SK-N-SH (cell line): ENCODE measurements at regions not wholly inside any gene's neighbourhood (a gene's known extent, or its start where the extent isn't known, plus 50 kb on each side); places are given as distances from the start of the nearest gene placed in this dataset.

Experiments used
- POLR2AphosphoS5 ChIP-seq: IDR thresholded peaks from 2 replicates; pipeline ENCODE4 v1.6.1; 2012; ENCODE audit warnings: low read depth, low read length
- TF ChIP-seq, protein P1 (sequence below): fragments of 200-600 bp; sonication (generic); IDR thresholded peaks from 2 replicates; pipeline ENCODE4 v1.6.1; 2017; ENCODE audit warnings: antibody characterized with exemption, mild to moderate bottlenecking, moderate library complexity

DNA sequence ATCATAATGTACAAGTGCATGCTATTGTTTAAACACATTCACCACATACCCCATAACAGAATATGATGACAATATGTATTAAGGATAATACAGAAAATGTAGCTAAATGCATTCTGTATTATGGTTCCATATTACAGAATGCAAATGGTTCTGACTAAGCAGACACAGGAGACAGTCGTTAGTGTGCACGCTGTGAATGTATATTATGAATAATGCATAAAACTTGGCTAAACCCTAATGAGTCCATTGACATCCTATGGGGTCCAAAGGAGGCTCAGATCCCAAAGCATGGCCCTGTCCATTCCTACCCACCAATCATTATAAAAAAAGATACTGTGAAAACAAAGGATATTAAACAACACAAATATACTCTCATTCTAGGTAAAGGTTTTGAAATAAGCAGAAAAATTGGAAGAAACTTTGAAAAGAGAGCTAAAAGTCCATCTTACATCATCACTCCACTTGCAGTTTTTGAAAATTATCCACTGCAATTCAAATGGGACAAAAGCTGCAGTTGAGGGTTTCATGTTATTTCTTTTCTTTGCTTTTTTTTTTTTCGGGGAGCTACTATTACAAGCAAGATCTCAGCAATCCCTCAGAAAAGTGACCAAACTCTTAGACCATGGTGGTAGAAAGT, 415.1 kb downstream of the BCAT1 start:
- TF ChIP-seq POLR2AphosphoS5, result no peak
- TF ChIP-seq, protein P1, sequence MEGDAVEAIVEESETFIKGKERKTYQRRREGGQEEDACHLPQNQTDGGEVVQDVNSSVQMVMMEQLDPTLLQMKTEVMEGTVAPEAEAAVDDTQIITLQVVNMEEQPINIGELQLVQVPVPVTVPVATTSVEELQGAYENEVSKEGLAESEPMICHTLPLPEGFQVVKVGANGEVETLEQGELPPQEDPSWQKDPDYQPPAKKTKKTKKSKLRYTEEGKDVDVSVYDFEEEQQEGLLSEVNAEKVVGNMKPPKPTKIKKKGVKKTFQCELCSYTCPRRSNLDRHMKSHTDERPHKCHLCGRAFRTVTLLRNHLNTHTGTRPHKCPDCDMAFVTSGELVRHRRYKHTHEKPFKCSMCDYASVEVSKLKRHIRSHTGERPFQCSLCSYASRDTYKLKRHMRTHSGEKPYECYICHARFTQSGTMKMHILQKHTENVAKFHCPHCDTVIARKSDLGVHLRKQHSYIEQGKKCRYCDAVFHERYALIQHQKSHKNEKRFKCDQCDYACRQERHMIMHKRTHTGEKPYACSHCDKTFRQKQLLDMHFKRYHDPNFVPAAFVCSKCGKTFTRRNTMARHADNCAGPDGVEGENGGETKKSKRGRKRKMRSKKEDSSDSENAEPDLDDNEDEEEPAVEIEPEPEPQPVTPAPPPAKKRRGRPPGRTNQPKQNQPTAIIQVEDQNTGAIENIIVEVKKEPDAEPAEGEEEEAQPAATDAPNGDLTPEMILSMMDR, result no peak
